Stimulated activated CD8-positive, alpha-beta memory T cell treated with anti-CD3 and anti-CD28 coated beads, Interleukin-15, amount 100 ng/mL, for 48 hours (primary cell): ENCODE measurements at regions not wholly inside any gene's neighbourhood (a gene's known extent, or its start where the extent isn't known, plus 50 kb on each side); places are given as distances from the start of the nearest gene placed in this dataset.

Experiments
- DNase-seq, 2 donors: peaks; one replicate each; pipeline ENCODE4 v3.0.0-alpha.2; 2020; ENCODE audit warnings: low read depth in 2 of 2

- no peak for DNase-seq
Observed at GRCh38 chr4:148757171-148757570, 315.0 kb upstream of the NR3C2 start.

GRCh38 chr4:148749403-148749802, 307.2 kb upstream of the NR3C2 start:
- DNase-seq = no peak

DNA sequence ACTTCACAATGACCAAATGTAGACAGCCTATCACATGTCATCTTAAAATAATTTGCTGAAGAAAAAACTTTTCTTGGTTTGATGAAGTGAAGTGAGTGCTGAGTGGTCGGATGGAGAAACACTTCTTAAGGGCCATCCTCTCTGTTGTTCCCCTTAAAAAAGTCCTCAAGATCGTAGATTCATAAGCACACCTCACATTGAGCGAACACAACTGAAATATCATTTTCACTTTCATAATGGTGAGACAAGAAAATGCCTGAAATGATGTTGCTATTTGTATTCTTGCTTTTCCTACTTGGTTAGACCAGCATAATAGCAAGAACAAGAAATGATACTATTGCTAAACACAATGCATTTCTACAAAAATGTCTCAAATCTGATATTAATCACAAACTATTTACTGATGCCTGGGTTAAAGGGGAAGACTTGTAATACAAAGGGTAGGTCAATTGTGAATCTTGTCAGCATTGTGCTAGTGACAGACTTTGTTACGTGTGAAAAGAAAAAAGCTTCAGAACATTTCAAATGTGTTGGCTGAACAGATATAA, 305.6 kb upstream of the NR3C2 start:
- DNase-seq = no peak

DNA sequence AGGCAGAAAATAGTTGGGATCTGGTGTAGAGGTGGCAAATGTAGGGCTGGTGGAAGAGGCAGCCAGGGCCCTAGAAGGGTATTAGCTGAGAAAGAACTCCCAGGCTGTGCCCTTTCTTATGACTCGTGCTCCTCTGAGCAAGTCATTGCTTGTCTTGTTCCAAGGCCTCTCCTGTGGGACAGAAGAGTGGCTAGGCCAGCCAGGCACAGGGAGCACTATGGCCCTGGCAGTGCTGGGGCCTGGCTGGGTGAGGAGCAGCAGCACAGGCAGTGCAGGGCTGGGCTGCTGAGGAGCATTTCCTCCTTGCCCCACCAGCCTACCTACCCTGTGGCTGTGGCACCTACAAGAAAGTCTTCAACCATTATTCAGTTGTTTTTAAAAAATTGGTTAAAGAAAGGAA, 298.5 kb upstream of the NR3C2 start:
- no peak for DNase-seq

- DNase-seq = no peak
Observed at GRCh38 chr4:148737061-148737770, 295.0 kb upstream of the NR3C2 start.

- DNase-seq = peak in 1 of 2 donors; percentile 0
Observed at GRCh38 chr4:148735432-148736155, 293.4 kb upstream of the NR3C2 start.

DNA sequence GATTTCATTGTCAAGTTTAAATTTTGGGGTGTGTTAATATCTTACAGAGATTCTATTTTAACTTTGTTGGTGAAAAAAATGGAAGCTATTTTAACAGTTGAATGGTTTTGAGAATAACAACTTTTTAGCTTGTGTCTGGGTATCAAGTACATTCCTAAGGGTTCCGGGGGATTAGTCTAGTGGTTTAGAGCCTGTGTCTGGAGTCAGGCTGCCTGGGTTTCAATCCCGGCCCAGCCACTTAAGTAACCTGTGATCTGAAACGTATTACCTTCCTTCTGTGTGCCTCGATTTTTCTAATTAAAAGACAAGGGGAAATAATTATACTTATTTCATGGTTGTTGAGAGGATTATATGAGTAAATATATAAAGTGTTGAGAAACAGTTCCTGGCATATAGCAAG, 288.6 kb upstream of the NR3C2 start:
- DNase-seq = no peak

DNA sequence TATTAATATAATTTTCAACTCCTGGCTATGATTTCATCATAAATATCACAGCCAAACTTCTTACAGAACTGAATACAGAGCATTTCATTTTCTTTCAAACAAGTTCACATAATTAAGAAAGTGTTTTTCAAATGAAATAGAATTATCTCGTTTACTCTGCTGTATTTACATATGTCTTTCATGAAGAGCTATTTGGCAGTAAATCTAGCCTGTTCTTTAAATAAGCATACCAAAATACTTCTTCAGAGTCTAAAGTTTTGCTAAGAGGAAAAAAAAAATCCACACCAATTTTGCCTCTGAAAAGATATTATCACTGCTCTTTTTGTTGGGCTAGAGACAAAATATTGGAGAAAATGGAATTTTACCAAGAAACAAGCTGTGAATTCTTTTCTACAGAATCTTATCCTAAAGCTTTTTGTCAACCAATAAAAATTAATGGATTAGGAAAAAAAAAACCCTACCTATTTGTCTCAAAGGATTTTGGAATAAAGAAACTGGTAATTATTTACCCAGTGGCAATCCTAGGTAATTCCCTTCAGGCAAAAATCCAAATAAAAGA, 287.9 kb upstream of the NR3C2 start:
- DNase-seq = no peak

DNA sequence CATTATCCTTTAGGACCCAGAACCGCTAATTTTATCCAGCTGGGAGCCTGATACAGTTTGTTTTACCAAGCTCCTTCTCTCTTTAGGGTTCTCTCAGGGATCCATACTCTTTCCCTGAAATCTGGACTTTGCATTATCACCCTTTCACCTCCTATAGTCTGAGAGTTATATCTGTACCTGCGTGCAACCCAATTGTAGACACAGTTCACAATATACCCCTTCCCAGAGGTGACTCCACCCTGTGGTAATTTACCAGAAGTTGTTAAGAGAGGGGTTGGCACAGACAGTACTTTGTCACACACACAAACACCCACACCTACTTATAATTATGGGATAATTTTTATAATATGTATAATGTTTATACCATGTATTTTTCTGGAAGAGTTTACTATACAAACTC, 275.8 kb upstream of the NR3C2 start:
- no peak for DNase-seq

- DNase-seq = no peak
Observed at GRCh38 chr4:148716431-148717052, 274.3 kb upstream of the NR3C2 start.

DNA sequence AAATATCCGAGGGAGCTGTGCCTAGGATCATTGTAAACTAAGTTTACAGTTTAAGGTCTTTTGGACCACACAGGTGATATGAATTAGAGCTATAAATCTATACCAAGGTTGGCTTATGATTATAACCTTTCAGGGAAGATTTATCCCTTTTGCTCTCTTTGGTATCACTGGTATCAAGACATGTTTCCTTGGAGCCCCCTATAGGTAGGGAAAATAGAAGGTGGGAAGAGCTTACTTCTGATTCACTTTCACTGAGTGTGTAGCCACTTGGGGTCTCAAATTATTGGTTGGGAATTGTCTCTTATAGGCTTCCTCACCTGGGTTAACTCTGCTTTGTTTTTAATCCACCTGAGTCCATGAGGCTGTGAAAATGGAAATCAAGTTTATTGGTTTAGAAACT, 262.1 kb upstream of the NR3C2 start:
- no peak for DNase-seq

GRCh38 chr4:148694702-148695101, 252.5 kb upstream of the NR3C2 start:
- DNase-seq = no peak

DNA sequence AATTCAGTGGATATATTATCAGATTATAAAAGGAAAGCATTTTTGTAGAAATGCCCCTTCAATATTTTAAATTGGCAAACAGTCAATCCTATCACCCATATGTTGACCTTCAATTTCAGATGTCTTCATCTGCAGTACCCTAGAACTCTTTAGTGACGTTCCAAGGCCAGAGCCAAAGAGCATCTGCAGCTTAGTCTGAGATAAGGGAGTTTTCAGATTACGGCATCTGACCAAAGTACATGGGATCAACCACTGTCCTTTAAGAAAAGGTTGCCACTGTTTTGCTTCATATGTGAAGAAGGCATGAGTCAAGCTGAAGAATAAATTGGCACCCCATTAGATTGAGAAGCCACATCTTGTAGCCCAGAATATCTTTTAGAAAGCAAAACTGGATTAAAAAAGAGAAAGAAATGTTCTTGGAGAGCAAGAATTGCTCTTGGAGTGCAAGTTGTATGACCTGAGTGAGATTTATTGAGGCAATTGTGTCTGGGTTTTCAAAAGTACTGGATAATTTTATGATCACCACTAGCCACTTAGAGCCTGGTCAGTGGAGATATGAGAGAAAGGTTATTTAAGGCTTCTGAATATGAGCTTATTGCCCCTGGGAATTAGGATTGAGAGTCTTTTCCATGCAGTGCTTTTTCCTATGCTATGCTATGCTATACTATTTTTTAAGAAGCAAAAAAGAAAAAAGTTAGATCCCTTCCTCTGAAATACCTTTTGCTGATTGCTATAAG, 251.9 kb upstream of the NR3C2 start:
- no peak for DNase-seq

GRCh38 chr4:148692242-148692641, 250.0 kb upstream of the NR3C2 start:
- no peak for DNase-seq

GRCh38 chr4:148686449-148686848, 244.2 kb upstream of the NR3C2 start:
- no peak for DNase-seq

- no peak for DNase-seq
Observed at GRCh38 chr4:148684638-148685037, 242.4 kb upstream of the NR3C2 start.

GRCh38 chr4:148680884-148681283, 238.7 kb upstream of the NR3C2 start:
- DNase-seq = no peak

DNA sequence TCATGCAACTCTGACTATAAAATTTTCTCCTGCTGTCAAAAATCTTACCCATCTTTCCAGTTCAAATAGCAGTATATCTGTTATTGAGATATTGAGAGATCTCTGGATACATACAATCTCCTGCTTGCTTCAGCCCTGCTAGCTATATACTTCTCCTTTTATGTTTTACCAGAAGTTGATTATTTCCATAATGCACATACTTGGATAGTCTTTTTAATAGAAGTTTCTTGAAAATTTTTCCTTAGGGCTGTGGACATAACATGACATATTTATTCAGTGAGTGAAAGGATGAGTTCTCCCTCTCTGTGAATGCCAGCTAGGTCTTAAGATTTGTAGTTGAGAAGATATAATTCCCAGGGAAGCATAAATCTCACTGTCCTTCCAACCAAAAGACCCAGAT, 234.1 kb upstream of the NR3C2 start:
- no peak for DNase-seq

GRCh38 chr4:148674876-148675275, 232.7 kb upstream of the NR3C2 start:
- DNase-seq = no peak

DNA sequence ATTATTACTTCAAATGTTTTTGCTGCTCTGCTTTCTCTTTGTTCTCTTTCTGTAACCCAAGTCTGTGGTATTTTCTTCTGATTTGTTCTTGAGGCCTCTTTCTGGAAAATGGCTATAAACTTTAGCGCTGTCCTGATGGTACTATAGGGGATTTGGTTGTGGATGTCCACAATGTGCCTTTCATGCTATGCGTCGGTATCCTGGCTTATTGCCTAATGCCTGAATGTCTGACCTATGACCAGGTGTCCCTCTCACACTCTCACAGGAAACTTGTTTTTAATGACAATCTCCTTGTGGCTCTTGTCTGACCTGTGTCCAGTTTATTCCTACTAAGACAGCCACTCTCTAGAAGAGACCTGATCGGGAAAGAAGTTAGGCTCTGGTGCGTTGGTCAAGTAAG, 222.4 kb upstream of the NR3C2 start:
- no peak for DNase-seq

DNA sequence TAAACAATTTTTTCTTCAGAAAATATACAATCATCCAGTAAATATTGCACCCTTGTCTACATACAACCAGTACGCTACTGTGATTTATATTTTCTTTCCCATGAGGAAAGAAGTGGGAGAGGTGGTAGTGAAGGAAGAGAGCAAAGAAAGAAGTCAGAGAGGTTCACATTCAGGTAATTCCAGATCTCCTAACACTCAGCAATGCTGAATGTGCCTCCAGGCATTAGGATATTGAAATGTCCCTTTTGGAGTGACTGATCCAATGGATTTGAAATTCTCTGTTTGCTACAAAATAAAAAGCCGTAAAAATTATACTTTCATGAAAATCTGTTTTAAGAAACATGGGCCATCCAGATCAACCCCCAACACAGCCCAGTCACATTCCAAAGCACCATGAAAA, 211.9 kb upstream of the NR3C2 start:
- DNase-seq = no peak

GRCh38 chr4:148653681-148654080, 211.5 kb upstream of the NR3C2 start:
- no peak for DNase-seq
